ENCODE measurements at regions not wholly inside any gene's neighbourhood (a gene's known extent, or its start where the extent isn't known, plus 50 kb on each side); places are given as distances from the start of the nearest gene placed in this dataset.

DNA sequence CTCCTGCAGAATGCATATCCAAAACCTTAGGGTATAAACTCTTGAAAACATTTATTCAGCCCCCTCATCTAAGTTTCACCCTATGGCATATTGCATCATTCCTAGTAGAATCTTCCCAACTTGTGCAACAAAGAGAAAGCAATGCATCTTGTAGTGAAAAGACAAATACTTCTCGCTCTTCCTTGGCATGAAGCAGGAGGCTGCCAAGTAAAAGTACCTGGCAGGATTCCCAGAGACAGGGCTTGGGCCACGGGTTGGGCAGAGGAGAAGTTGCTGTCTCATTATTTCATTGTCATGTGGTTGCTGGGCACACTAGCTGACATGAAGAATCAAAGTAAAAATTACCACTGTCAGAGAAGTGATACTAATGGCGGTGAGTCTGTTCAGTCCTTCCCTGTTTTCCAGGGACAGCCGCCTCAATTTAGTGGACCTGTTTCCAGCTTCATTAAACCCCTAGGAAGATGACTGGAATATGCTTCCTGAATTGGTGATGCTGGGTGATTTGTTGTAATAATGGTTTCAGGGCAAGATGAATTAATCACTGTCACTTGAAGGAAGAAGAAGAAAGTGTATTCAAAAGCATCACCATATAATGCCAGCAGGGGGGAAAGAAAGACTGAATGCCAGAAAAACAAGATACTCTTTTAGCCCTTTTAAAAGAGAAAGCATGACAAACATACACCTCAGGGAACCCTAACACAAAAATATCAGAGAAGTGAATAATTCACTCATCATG is 380.5 kb upstream of the IGFBP7 start (continued):
- TF ChIP-seq ATF2 (IDR thresholded peaks at IDR 0.05; ENCODE audit: low read length) (no peak), CBX3 (IDR thresholded peaks at IDR 0.05; ENCODE audit: borderline replicate concordance, low read depth) (no peak), SMAD1 (IDR thresholded peaks at IDR 0.05; ENCODE audit: low read depth, partially characterized antibody) (no peak), SKIL (IDR thresholded peaks at IDR 0.05; ENCODE audit: low read depth, poor library complexity, severe bottlenecking) (no peak)

GRCh38 chr4:57488366-57489162 is 378.4 kb upstream of the IGFBP7 start:
- no peak for ATAC-seq
- DNase-seq (ENCODE audit: low read depth, low spot score), result no peak
- Histone ChIP-seq H3K4me2 (ENCODE audit: control insufficient read depth, insufficient read depth) (no peak overlapping the region), H3K4me1 (ENCODE audit: control insufficient read depth, insufficient read depth, low read length) (no peaks in the 10 kb centered on the region), H3K4me3 (no peak overlapping the region), H3K27me3 (replicated peaks in 1 of 2; ENCODE audit: control insufficient read depth in 2 of 2, insufficient read depth in 2 of 2, low read length in 1 of 2) (no peaks in the 10 kb centered on the region), H3K27ac (ENCODE audit: control insufficient read depth, insufficient read depth) (no peak overlapping the region), H3K9ac (ENCODE audit: control insufficient read depth, insufficient read depth, low read length) (no peak overlapping the region), H3K9me3 (replicated peaks; ENCODE audit: control insufficient read depth, insufficient read depth, low read length) (no peaks in the 10 kb centered on the region), H2AFZ (ENCODE audit: control insufficient read depth, low read depth, low read length) (no peak overlapping the region), H3K79me2 (ENCODE audit: control insufficient read depth, insufficient read depth, low read length) (no peaks in the 10 kb centered on the region), H3K36me3 (ENCODE audit: control insufficient read depth in 2 of 2, insufficient read depth in 2 of 2, low read length in 1 of 2) (no peaks in the 10 kb centered on the region), H4K20me1 (ENCODE audit: control insufficient read depth, insufficient read depth) (no peaks in the 10 kb centered on the region)
- in situ Hi-C loops (cut with MboI) (no loop called here), intact Hi-C loops (cut with micrococcal nuclease; ENCODE audit: unreplicated experiment) (no loop called here)
- WGBS (ENCODE audit: insufficient coverage, insufficient replicate concordance, low lambda C conversion rate, missing lambda C conversion rate), result 6% methylated on average over 3 of the region's 3 CpGs
- POLR2A ChIA-PET, result no interaction called here
- RAD21 ChIA-PET (ENCODE audit: unreplicated experiment), result no interaction called here
- FAIRE-seq, result no peak
- CTCF ChIA-PET, result no interaction called here
- SMC1A ChIA-PET (ENCODE audit: uncharacterized antibody, unreplicated experiment), result no interaction called here
- no TSS peak for BruUV-seq (replicated peaks)
- TF ChIP-seq, protein P1, sequence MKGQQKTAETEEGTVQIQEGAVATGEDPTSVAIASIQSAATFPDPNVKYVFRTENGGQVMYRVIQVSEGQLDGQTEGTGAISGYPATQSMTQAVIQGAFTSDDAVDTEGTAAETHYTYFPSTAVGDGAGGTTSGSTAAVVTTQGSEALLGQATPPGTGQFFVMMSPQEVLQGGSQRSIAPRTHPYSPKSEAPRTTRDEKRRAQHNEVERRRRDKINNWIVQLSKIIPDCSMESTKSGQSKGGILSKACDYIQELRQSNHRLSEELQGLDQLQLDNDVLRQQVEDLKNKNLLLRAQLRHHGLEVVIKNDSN (IDR thresholded peaks at IDR 0.05; ENCODE audit: borderline replicate concordance, extremely low read length, insufficient read depth, low read depth, low read length), result no peak
- no peak for TF ChIP-seq SP1 (IDR thresholded peaks at IDR 0.05; ENCODE audit: low read depth, low read length)
- TF ChIP-seq CBFB (IDR thresholded peaks at IDR 0.05; ENCODE audit: low read depth), result no peak
- no peak for TF ChIP-seq EGR1 (IDR thresholded peaks at IDR 0.05; ENCODE audit: borderline replicate concordance in 1 of 2, low read depth in 2 of 2, low read length in 2 of 2)
- no peak for TF ChIP-seq ZNF24 (IDR thresholded peaks at IDR 0.05)
- no peak for TF ChIP-seq RB1 (IDR thresholded peaks at IDR 0.05; ENCODE audit: borderline replicate concordance)
- no peak for TF ChIP-seq POLR2A (IDR thresholded peaks at IDR 0.05; ENCODE audit: low read depth, low read length)
- TF ChIP-seq, protein P2, sequence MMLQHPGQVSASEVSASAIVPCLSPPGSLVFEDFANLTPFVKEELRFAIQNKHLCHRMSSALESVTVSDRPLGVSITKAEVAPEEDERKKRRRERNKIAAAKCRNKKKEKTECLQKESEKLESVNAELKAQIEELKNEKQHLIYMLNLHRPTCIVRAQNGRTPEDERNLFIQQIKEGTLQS (IDR thresholded peaks at IDR 0.05; ENCODE audit: borderline replicate concordance, extremely low read depth, low read depth, low read length), result no peak
- TF ChIP-seq JUNB (IDR thresholded peaks at IDR 0.05), result no peak
- no peak for TF ChIP-seq RFX5 (IDR thresholded peaks at IDR 0.05; ENCODE audit: low read depth, low read length)
- TF ChIP-seq ZNF274 (IDR thresholded peaks at IDR 0.05; ENCODE audit: insufficient read depth, insufficient read length), result no peak
- no peak for TF ChIP-seq CEBPB (IDR thresholded peaks at IDR 0.05; ENCODE audit: borderline replicate concordance in 1 of 2, low read depth in 2 of 2, low read length in 2 of 2)
- TF ChIP-seq STAT3 (IDR thresholded peaks at IDR 0.05; ENCODE audit: low read depth, low read length), result no peak
- no peak for TF ChIP-seq NFYB (IDR thresholded peaks at IDR 0.05; ENCODE audit: insufficient read depth, low read depth, low read length)

All from GM12878 (cell line).